ENCODE measurements at regions not wholly inside any gene's neighbourhood (a gene's known extent, or its start where the extent isn't known, plus 50 kb on each side); places are given as distances from the start of the nearest gene placed in this dataset.
"Not testable (repeated sequence)": the region's sequence is repeated elsewhere in the genome, so short reads cannot be mapped to it uniquely, and the experiment has no call there.

- DNase-seq (ENCODE audit: low spot score), result not testable (repeated sequence)
These were observed 1065.1 kb downstream of the RPIA start for GRCh38 chr2:89756616-89757015.

- not testable (repeated sequence) for DNase-seq (ENCODE audit: low spot score)
These were observed 1067.0 kb downstream of the RPIA start for GRCh38 chr2:89758332-89759026.

DNA sequence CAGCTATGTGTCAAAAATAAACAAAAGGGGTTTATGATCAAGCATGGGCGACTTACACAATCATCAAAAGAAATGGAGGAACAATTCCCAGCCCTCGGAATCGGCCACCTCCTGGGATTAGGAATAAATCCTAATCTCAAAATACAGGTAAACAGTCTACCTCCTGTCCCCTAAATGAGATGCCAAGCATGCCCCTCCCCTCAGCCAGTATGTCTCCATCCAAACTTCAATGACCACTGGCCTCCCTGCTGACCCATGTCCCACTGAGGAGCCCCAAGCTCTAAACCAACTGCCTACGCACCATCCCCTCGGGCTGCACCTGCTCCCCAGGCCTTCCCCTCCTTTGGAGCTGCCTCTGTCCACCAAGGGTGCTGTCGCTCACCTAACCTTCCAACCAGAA lies 1069.3 kb downstream of the RPIA start:
- DNase-seq (ENCODE audit: low spot score), result not testable (repeated sequence)

DNA sequence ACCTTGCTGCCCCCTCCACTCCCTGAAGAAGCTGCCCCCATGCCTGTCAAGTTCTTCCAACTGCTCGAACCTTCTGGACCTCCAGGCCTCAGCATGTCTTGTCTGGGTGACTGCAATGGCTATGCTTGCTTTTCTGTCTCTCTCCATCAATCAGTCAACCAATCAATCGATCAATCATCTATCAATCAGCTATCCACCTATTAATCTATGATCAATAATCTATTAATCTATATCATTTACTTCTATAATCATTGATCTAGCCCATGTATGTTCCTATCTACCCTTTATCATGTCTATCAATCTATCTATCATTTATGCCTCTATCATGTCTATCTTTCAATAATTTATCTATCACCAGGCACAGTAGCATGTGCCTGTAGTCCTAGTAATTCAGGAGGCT lies 1069.7 kb downstream of the RPIA start:
- DNase-seq (ENCODE audit: low spot score), result not testable (repeated sequence)

- not testable (repeated sequence) for DNase-seq (ENCODE audit: low spot score)
These were observed 1070.4 kb downstream of the RPIA start for GRCh38 chr2:89761863-89762262.

DNA sequence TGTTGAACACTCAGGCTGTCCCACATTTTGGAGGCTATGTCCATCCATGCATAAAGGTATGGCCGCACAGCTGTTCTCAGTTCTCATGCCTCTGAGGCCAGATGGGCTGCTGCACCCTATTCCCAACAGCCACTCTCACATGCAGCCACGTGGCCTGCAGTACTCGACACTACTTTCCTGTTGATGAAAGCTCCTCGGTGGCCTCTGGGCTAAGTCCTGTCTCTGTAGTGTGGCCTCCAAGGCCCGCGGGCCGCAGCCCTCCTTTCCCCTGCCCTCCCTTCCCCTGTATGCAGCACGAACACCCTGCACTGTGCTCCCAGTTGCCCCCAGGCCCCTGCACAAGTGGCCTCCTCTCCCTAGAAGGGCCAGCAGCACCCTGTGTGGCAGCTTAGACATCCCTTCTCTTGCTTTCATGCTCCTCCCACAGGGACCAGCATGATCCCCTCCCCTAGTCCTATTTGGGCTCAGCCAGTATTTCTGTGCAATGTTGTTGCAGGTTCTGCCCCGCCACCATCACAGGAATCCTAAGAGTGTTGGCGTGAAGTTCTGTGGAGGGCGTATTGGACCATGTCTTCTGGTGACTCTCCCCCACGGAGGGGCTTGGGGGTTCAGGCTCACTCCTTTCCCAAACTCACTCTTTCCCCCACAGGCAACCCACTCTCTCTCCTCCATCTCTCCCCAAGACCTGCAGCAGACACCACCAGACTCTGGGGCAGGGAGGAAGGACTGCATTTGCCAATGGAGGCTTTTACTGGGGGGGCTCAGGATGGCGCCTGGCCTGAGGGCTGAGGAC lies 1071.2 kb downstream of the RPIA start:
- not testable (repeated sequence) for DNase-seq (ENCODE audit: low spot score)

DNA sequence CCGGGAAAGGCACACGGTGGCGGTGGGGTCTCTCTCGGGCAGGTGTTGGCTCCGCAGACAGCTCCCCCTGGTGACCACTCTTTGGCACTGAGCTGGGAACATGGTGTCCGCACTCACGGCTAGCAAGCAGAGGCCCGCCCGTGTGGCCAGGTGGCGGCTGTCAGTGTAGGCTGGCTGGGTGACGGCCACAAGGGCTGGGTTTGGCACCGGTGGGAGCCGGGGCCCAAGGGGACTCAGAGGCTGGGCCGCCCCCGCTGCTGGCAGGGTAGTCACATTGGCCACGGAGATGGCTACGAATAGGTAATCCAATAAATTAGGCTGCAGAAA lies 1071.7 kb downstream of the RPIA start:
- no peak for DNase-seq (ENCODE audit: low spot score)

DNA sequence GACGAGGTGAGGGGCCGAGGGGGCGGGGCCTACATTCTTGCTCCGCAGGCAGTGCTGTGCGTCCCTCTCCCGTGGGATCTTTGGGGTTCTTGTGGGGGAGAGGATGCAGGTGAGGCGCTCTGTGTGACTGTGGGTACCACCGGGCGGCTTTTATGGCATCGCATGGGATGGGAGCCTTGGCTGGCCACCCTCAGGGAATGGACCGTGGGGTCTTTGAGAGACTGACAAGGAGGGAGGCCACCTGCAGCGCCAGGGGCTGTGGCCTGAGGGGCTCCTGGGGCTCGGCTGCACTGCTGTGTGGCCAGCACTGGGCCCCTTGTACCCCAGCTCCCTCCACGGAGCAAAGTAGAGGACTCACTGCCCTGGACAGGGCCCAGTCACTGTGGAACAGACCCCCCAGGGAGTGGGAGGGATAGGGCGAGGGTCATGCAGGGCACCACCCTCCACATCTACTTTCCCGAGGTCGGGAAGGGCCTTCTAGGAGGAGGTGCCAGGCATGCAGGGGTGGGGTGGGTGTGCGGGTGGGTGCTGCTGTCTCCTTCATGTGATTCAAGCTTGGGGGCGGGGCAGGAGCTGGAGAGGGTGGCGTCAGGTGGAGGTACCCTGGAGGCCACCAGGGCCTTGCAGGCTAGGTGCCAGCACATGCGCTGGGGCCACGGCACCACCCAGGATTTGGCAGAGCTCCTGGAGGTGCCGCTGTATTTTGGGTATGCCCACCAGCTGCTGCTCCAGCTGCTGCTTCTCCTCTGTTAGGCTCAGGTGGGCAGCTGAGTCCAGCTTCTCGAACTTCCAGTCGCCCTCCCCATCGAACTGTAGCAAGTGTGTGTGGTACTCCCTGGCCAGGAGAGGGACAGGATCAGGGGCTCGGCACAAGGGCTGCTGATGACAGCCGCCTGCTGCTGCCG lies 1072.4 kb downstream of the RPIA start:
- no peak for DNase-seq (ENCODE audit: low spot score)

GRCh38 chr2:89764571-89765360 lies 1073.3 kb downstream of the RPIA start:
- DNase-seq (ENCODE audit: low spot score), result not testable (repeated sequence)

DNA sequence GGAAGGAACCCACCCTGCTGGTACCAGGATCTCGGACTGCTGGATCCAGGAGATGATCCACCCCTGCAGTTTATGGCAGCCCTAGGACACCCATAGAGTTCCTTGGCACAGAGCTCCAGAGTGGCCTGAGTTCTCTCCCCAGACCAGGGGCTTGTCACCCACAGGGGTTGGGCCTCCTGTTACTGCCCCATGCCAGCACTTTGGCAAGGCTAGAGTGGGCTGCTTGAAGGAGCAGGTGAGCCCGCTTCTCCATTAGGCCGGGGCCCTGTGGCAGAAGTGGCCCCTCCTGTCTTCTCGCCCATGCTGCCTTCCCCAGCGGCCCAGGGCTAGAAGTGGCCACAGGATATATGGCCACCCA lies 1073.9 kb downstream of the RPIA start:
- not testable (repeated sequence) for DNase-seq (ENCODE audit: low spot score)

GRCh38 chr2:89766141-89766990 lies 1074.9 kb downstream of the RPIA start:
- not testable (repeated sequence) for DNase-seq (ENCODE audit: low spot score)

DNA sequence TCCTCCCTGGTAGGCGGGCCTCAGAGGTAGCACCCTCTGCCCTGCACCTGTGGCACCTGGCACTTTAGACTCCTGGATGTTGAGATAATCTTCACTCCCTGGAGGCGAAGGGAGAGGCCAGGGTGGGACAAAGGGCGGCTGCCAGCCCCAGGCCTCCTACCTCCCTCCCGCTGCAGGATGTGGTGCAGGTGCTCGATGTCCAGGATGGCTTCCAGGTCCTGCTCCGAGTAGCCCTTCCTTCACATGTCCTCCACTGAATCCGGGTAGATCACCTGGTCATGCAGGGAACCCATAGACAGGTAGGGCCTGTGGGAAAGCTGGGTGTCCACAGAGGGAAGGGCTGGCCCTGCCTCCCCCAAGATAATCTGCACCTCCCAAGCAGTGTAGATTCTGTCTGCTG lies 1075.6 kb downstream of the RPIA start:
- not testable (repeated sequence) for DNase-seq (ENCODE audit: low spot score)

DNA sequence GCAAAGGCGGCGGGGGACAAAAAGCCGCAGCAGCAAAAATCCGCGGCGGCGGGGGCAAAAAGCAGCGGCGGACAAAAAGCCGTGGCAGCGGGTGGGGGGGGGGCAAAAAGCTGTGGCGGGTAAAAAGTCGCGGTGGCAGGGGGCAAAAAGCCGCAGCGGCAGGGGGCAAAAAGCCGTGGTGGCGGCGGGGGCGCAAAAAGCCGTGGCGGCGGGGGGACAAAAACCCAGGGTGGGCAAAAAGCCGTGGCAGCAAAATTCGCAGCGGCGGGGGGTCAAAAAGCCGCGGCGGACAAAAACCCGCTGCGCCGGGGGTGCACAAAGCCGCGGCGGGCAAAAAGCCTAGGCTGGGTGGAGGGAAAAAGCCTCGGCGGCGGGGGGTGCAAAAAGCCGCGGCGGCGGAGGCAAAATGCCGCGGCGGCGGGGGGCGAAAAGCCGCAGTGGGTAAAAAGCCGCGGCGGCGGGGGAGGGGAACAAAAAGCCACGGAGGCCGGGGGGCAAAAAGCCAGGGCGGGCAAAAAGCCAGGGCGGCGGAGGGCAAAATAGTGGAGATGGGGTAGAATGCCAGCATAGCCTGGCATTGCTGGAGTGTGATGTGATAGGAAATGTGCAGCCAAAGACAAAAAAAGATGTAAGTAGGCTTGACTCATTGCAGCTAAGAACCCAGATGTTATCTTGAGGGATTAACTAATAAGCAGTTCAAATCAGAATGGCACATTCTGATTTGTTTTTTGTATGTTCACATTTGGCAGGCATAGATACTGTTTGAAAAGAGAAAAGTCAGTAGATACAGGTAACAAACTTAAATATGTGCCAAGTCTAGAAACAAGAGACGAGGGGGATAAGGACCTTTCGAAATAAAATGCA lies 1076.3 kb downstream of the RPIA start:
- no peak for DNase-seq (ENCODE audit: low spot score)

GRCh38 chr2:89775885-89776284 lies 1084.4 kb downstream of the RPIA start:
- no peak for DNase-seq (ENCODE audit: low spot score)

DNA sequence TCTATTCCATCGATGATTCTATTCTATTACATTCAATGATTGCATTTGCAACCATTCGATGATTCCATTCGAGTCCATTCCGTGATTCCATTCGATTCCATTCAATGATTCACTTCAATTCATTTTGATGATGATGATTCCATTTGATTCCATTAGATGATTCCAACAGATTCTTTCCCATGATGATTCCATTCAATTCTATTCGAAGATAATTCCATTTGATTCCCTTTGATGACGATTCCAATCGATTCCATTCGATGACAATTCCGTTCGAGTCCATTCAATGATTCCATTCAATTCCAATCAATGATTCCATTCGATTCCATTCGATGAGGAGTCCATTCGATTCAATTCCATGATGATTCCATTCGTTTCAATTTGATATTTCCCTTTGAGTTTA lies 1088.8 kb downstream of the RPIA start:
- no peak for DNase-seq (ENCODE audit: low spot score)

DNA sequence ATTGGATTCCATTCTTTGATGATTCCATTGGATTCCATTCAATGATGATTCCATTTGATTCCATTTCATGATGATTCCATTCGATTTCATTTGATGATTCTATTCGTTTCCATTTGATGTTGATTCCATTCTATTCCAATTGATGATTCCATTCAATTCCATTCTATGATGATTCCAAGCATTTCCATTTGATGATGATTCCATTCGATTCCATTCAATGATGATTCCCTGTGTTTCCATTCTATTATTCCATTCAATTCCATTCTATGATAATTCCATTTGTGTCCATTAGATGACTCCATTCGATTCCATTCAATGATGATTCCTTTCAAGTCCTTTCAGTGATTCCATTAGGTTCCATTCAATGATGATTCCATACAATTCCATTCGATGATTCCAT lies 1090.5 kb downstream of the RPIA start:
- no peak for DNase-seq (ENCODE audit: low spot score)

DNA sequence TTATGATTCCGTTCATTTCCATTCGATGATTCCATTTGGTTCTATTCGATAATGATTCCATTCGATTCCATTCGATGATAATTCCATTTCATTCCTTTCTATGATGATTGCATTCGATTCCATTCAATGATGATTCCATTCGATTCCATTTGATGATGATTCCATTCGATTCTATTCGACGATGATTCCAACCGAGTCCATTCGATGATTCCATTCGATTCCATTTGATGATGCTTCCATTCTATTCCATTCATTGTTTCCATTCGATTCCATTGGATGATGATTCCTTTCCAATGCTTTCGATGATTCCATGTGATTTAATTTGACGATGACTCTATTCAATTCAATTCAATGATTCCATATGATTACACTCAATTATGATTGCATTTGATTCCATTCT lies 1093.5 kb downstream of the RPIA start:
- DNase-seq (ENCODE audit: low spot score), result no peak

DNA sequence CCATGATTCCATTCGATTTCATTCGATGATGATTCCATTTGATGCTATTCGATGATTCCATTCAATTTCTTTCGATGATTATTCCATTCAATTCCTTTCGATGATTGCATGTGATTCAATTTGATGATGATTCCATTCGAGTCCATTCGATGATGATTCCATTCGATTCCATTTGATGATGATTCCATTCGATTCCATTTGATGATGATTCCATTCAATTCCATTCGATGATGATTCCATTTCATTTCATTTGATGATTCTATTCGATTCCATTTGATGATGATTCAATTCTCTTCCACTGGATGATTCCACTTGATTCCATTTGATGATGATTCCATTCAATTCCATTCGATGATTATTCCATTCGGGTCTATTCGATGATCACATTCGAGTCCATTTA lies 1094.1 kb downstream of the RPIA start:
- not testable (repeated sequence) for DNase-seq (ENCODE audit: low spot score)

DNA sequence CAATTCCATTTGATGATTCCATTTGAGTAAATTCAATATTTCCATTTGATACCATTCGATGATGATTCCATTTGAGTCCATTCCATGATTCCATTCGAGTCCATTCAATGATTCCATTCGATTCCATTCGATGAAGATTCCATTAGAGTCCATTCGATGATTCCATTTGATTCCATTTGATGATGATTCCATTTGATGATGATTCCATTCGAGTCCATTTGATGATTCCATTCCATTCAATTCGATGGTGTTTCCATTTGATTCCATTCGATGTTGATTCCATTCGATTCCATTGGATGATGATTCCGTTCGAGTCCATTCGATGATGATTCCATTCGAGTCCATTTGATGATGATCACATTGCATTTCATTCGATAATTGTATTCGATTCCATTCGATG lies 1095.2 kb downstream of the RPIA start:
- DNase-seq (ENCODE audit: low spot score), result not testable (repeated sequence)

- not testable (repeated sequence) for DNase-seq (ENCODE audit: low spot score)
These were observed 1104.1 kb downstream of the RPIA start for GRCh38 chr2:89795530-89795929.
